ENCODE measurements at regions not wholly inside any gene's neighbourhood (a gene's known extent, or its start where the extent isn't known, plus 50 kb on each side); places are given as distances from the start of the nearest gene placed in this dataset.
"Not testable (repeated sequence)": the region's sequence is repeated elsewhere in the genome, so short reads cannot be mapped to it uniquely, and the experiment has no call there.

DNA sequence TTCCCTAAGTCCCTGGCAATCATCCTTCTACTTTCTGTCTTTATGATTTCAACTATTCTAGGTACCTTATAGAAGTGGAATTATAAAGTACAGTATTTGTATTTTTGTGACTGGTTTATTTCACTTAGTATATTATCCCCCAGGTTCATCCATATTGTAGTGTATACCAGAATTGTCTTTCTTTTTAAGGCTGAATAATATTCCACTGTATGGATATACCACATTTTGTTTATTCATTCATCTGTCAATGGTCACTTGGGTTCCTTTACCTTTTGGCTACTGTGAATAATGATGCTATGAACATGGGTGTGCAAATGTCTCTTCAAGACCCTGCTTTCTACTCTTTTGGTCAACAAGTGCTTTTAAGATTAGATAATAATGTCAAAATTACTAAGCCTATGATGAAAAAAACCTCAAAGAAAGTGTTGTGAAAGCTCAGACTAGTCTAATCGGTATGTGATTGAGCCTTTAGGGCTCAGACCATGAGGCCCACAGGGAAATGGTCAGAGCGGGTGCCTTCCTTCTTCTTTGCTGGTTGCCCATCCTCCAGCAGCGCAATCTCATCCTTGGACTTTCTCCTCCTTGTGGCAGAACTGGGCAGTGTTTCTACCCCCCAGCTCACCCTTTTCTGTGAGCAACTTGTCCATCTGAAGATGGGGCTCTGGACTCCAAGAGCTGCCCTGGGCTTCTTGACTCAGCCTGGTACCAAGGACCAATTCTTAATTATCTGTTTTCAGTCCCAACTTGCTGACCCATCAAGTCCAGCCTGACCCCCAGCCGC is 105.4 kb downstream of the TTC8 start:
- DNase-seq (ENCODE audit: low read depth): no peak

- DNase-seq (ENCODE audit: low read depth): no peak
These were observed 107.1 kb downstream of the TTC8 start for GRCh38 chr14:88931321-88932110.

- DNase-seq (ENCODE audit: low read depth): no peak
These were observed 108.7 kb downstream of the TTC8 start for GRCh38 chr14:88933191-88933590.

DNA sequence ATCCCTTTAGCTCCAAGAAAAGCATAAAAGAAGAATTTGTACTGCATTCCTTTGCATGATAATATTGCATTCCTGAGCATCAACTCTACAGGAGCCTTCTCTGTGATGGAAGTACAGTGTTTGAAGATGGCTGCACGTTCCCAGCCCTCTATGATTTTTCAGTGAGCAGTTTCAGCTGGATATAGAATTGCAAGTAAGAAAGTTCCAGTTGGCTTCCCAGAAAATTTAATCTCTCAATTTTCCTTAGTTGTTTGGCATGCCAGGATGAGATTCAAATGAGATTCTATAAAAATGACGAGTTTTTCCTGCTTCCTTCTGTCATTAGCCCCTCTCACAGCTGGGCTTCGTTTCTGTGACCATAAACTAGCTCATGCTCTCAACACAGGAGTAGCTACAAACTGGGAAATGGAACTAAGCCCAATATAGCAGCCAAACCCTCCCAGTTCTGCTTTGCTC is 109.9 kb downstream of the TTC8 start:
- DNase-seq (ENCODE audit: low read depth): no peak

DNA sequence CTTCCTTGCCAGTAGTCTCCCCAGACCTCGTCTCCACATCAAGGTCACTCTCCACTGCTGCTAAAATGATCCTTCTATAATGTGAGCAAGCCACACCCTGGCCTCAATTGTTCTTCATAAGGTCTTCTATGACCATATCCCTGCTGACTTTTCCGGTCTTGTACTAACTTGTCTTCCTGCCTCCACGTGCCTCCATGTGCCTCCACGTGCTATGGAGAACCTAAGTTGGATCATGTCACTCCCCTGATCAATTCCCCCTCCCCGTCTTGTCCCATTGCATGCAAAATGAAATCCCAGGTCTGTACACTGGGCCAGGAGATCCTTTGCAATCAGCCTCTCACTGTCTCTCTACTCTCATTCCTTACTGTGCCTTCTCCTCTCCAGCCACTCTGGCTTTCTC is 110.6 kb downstream of the TTC8 start:
- DNase-seq (ENCODE audit: low read depth): no peak

GRCh38 chr14:88937706-88938105 is 113.3 kb downstream of the TTC8 start:
- DNase-seq (ENCODE audit: low read depth): no peak

DNA sequence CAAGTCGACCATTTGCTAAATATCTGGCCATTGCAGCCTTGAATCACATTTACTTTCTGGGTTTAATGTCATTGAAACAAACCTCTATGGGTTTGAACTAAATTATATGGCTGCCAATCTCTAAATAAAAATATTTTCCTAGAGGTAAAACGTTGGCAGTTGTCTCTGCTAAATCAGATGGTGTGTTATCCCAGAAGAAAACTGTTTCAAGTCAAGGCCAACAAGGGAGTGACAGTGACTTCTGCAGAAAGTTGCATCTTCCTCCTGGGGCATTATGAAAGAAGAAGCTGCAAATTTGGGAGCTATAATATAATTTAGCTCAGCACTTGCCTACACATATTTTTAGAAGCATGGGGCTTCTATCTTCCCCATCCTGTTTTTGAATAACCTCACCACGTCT is 116.2 kb downstream of the TTC8 start:
- no peak for DNase-seq (ENCODE audit: low read depth)

GRCh38 chr14:88941414-88941813 is 117.0 kb downstream of the TTC8 start:
- DNase-seq (ENCODE audit: low read depth): no peak

- no peak for DNase-seq (ENCODE audit: low read depth)
These were observed 123.5 kb downstream of the TTC8 start for GRCh38 chr14:88947646-88948598.

DNA sequence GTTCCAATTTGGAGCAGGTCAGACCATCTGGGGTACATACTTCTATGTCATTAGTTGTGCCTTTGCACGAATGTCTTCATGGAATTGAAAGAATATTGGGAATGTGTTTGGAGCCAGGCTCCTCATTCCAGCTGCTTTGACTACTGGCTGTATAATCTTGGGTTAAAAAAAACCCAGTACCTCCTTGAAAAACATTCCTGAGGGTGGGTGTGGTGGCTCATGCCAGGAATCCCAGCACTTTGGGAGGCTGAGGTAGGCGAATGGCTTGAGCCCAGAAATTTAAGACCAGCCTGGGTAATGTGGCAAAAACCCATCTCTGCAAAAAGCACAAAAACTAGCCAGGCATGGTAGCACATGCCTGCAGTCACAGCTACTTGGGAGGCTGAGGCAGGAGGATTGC is 125.6 kb downstream of the TTC8 start:
- no peak for DNase-seq (ENCODE audit: low read depth)

DNA sequence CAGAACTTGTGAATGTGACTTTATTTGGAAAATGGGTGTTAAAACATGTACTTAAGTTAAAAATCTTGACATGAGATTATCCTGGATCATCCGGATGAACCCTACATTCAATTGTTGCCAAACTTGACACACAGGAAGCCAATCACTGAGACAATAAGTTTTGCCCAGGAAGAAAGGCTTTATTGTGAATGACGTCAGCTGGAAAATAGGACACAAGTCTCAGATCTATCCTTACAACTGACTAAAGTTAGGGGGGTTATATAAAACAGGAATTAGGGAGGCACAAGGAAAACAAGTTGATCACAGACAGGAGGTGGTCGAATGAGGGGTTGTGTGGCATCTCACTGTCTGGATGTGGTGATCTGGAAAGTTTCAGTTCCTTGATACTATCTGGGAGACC is 126.9 kb downstream of the TTC8 start:
- no peak for DNase-seq (ENCODE audit: low read depth)

GRCh38 chr14:88952901-88953300 is 128.4 kb downstream of the TTC8 start:
- no peak for DNase-seq (ENCODE audit: low read depth)

GRCh38 chr14:88955455-88955854 is 131.0 kb downstream of the TTC8 start:
- no peak for DNase-seq (ENCODE audit: low read depth)

GRCh38 chr14:88960496-88960895 is 136.0 kb downstream of the TTC8 start:
- DNase-seq (ENCODE audit: low read depth): no peak

GRCh38 chr14:88961214-88961613 is 136.8 kb downstream of the TTC8 start:
- no peak for DNase-seq (ENCODE audit: low read depth)

DNA sequence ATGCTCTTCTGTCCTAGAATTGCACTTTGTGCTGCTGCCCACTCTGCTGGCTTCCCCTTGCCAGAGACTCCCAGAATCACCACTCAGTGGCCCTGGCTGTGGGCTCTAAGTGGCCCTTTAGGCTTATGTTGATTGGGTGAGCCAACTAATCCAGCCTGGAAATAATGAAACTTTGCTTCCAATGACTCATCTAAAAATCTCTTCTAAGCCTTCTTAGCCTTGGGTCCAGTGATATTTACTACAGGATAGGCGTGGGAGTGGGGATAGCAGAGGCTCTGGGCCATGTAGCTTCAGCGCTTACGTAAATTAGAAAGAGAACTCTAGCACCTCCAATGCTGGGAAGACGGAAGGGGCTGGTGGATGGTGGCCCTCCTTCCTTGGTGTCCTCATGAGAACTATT is 137.9 kb downstream of the TTC8 start:
- no peak for DNase-seq (ENCODE audit: low read depth)

DNA sequence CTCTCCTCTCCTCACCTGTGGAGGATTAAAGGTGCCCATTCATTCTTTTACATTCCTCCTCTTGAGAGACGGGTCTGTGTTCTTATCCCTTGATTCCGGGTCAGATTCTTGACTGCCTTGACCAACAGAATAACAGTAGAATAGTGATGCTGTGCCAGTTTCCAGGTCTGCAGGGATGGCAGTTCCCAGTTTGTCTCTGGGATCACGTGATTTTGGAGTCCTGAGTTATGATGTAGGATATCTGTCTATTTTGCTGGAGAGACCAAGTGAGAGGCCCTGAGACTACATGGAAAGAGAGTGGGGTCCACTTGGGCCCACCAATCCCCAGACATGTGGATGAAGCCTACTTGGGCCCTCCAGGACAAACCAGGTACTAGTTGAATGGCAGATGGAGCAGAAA is 142.8 kb downstream of the TTC8 start:
- DNase-seq (ENCODE audit: low read depth): no peak

DNA sequence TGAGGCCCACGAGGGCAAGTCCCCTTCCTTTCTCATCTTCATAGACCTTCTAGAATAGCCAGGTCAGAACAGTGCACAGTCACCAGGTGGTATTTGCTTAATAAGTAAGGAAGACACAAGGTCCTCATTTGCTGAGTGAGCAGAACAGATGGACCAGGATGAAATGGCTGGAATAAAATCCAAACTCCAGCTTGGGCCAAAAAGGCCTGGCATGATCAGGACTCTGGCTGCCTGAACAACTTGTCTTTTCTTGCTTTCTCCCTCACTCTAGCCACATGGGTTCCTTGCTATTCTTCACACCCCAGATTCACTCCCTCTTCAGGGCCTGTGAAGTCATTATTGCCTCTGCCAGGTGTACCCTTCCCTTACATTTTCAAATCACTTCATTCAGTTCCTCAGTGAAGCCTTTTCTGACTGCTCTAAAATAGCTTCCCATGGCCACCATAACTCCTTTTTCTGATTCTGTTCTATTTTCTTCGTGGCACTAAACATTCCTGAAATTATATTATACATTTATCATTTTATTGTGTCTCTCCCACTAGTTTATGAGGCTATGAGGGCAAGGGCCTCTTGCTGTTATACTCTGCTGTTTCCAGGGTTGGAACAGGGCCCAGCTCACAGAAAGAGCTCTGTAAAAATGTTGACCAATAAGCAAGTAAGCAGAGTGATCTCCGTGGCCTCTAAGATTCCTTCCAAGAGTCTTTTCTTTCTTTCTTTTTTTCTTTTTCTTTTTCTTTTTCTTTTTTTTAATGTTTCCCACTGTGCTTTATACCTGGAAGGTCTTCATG is 150.8 kb downstream of the TTC8 start:
- no peak for DNase-seq (ENCODE audit: low read depth)

- DNase-seq (ENCODE audit: low read depth): no peak
These were observed 151.5 kb downstream of the TTC8 start for GRCh38 chr14:88975926-88976325.

- not testable (repeated sequence) for DNase-seq (ENCODE audit: low read depth)
These were observed 156.5 kb downstream of the TTC8 start for GRCh38 chr14:88980907-88981306.

GRCh38 chr14:88981948-88982347 is 157.5 kb downstream of the TTC8 start:
- no peak for DNase-seq (ENCODE audit: low read depth)
